ENCODE measurements at regions not wholly inside any gene's neighbourhood (a gene's known extent, or its start where the extent isn't known, plus 50 kb on each side); places are given as distances from the start of the nearest gene placed in this dataset.
"Not testable (repeated sequence)": the region's sequence is repeated elsewhere in the genome, so short reads cannot be mapped to it uniquely, and the experiment has no call there.

DNA sequence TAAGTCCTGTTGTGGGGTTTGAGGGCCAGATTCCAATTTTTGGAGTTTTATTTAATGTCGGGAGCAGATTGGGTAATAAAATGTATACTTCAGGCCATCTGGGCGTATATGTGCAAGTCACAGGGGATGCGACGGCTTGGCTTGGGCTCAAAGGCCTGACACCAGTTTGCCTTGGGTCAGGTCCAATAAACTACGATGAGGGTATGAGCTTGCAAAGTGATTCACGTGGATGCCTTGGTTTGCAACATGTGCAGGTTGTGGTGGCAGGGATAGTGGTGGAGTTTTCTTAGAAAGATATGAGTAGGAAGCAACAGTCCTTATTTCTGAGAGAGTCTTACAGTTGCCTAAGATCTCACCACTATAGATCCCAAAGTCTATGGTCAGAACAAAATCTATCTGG is 157.0 kb upstream of the CDH11 start:
- DNase-seq = no peak

DNA sequence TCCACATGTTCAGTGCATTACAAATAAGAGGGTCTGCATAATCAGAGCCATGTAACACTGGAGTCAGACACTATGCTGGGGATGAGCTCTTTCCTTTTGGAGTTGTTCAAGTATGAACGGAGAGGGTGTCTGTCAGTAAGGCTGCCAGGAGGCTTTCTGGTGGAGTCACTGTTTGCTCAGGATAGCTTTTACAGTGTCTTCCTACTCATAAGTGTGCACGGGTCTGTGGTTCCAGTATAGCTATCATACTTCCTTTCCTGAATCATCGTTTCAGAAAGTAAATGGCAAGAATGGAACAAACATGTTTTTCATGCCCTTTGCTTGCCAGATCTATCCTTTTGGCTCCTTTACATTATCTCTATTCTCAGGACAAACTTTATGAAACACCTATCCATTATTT is 152.7 kb upstream of the CDH11 start:
- DNase-seq = no peak

DNA sequence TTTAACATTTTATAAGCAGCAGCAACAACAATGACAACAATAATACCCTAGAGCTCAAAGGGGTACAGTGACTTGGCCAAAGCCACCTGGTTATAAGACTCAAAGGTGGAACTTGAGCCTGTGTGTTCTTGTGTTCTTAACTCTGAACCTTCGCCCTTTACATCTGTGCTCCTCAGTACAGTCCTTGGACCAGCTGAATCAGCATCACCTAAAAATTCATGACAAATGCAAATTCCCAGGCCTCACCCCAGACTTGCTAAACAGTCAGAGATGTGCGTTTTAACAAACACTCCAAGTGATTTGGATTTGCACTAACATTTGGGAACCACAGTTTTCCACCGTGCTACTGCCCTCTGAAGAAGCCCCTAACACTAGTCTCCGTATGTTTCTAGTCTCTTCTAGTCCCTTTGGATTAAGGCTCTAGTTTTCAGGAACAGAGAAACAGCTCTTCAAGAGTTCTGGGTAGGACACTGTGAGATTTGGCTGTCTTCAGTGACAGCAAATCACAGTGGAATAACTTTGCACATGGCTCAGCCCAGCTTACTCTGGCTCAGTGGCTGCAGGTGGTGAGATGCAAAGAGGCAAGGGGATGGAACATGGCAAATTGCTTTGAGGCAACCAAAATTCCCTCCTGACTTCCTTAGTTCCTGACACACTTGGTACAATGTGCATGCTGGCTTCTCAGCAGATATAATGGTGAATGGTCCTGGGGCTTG is 151.0 kb upstream of the CDH11 start:
- DNase-seq = no peak

DNA sequence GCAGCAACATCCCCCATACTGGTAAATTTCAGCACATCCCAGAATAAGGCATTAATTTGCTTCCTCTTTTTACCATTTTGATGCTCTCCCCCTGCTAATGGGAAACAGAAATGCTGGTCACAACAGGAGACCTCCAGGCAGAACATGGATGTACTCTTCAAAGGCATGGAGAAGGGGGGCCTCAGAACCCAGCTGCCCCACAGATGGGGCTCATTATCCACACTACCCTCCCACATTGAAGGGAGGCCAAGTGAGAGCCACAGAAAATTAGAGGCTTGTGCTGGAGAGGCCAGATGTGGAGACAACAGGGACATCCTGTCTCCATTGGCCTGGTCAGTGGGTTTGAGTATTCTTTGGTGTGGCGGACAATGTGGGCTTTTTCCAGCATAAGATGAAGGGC is 150.1 kb upstream of the CDH11 start:
- DNase-seq = no peak

DNA sequence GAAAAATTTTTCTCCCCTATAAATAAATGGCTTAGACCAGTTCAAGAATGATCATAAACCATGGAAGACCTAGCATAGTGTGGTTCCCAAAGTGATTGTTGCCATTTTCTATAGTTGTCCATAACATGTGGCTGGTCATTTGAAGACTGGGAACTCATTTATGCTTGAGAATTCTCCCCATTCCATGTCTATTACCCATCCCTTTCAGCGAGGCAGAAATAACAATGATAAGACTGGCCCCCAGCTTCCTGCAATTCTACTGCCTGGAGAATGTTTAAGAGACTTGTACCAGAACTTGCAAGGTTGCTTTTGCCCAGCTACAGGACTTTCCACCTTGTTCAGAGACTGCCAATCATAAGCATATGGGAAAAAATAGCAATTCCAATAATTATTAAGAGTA is 146.5 kb upstream of the CDH11 start:
- no peak for DNase-seq

DNA sequence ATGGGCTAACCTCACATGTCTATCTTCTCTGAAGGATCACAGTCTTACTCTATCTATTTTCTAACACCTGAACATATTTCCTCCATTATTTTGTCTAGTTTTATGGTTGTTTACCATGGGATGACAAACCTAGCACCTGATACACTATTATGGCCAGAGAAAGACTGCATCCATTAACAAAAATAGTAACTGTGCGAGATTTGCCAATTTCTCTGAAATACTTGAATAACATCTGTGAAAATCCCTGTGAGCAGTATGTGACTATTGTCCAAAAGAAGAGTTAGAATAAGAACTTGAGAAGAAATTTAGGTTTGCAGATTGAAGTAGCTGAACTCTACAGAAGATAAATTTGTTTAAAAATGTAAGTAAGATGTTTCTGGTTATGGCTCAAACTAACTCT is 142.0 kb upstream of the CDH11 start:
- no peak for DNase-seq

DNA sequence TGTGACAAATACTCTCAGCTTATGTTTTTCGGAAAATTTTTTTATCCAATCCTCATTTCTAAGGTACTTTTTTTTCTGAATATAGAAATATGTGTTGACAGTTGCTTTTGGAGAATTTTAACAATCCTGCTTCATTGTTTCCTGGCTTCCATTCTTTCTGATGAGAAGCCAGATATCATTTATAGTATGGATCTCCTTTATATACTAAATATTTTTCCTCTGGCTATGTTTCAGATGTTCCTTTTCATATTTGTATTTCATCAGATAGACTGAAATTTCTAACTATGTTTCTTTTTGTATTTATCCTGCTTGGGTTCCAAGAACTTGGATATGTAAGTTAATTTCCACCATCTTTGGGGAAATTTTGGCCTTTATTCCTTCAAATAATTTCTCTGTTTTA is 138.9 kb upstream of the CDH11 start:
- DNase-seq = no peak

DNA sequence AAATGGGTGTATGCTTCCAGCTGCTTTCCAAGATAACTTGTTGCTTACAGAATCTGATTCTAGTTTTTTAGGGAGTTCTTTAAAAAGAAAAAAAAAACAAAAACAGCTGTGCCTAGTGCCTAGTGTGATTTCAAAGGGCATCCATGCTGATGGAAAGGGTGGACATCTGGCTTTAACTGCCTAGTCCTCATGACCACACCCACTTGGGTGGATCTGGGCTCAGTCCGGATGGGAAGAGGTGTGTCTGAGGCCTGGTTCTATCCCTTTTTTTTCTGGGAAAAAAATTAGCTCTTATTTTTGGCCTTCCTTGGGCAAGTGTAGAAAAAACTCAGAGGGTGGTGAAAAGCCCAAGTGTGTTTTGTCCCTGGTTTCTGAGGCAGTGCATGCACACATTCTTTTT is 132.3 kb upstream of the CDH11 start:
- no peak for DNase-seq

DNA sequence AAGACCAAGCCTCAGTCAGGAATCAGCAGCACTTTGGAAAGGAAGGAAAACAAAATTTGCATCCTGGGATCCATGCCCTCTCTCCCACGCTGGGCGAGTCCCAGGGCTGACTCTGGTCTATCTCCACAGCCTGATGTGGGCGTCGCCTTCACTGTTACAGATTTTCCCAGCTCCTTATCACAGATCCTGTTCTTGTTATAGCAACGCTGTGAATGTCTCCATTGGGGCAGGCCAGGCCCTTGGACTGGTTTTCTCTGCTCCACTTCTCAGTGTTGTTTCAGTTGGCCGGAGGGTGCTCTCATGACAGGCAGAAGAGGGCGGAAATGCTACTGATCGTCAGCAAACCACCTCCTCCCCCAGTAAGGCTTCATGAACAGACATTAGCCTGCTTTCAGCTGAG is 127.9 kb upstream of the CDH11 start:
- no peak for DNase-seq

DNA sequence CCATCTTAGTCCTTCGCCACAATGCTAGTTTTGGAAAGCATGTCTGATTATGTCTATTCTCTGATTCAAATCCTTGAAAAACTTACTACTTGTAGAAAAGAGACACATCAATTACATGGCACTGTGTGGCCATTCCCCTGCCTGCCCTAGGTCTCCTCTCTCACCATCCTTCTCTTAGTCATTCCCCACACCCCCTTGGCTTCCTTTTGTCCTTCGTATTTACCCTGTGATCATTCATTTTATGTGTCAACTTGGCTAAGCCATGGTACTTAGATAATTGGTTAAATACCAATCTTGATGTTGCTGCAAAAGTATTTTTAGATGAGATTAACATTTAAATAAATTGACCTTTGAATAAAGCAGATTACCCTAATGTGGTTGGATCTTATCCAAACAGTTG is 122.9 kb upstream of the CDH11 start:
- DNase-seq = no peak

DNA sequence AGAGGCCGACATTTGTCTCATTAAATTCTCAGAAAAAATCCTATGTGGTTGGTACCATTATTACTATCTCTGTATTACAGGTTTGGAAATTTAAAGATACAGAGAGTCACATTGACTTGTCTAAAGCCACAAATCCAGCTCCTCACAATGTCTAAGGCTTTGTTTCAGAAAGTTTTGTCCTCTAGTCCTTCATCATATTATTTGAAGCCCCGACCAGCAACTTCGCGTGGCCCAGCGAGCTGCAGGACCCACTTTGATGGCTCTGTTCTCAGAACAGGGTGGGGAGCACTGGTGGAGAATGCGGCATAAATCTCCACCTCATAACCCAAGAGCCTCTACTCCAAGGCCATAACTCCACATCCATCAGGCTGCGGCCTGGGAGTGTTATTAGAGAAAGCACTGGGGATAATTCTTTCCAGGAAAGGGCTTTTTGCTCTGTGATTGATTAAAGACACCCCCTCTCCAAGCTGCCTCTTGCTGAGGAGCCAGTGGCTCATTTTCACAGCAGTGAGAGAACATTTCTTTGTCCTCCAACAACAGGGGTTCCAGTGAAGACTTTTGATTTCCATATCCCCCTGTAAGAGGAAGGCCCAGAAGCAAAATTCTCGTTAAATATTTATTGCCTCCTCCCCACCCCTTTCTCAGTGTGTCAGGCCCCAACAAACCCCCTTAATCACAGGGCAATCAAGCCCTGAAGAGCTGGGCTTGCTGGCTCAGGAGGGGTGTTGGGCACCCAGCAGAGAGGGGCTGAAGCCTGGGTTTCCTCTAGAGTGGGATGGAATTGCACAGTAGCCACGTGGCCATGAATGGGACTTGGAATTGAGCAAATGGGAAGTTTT is 113.7 kb upstream of the CDH11 start:
- no peak for DNase-seq

DNA sequence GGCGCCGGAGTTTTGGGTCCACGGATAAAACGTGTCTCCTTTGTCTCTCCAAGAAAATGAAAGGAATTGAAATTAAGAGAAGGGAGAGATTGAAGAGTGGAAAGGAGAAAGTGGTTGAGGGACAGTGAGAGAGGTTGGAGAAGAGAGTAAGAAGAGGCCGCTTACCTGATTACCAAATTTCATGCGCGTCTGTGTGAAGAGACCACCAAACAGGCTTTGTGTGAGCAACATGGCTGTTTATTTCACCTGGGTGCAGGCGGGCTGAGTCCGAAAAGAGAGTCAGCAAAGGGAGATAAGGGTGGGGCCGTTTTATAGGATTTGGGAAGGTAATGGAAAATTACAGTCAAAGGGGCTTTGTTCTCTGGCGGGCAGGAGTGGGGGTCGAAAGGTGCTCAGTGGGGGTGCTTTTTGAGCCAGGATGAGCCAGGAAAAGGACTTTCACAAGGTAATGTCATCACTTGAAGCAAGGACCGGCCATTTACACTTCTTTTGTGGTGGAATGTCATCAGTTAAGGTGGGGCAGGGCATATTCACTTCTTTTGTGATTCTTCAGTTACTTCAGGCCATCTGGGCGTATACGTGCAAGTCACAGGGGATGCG is 113.0 kb upstream of the CDH11 start:
- not testable (repeated sequence) for DNase-seq

DNA sequence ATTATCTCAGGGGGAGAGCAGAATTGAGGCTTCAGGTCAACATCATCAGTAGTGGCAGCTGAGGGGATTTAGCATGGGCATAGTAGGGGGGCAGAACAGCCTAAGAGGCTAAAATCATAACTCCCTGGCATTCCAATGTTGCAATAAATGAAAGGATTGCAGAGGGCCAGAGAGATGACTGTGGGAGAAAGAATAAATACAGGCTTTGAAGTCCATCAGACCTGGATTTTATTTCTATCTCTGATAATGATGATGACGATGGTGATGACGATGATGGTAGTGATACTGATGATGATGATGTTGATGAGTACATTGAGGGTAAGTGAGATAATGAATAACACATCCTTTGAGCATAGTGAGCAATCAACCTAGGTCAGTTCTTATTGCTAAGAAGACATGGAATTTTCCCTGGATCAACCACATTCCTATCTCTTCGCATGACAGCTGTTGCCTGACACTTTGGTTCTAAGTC is 107.4 kb upstream of the CDH11 start:
- DNase-seq = no peak

DNA sequence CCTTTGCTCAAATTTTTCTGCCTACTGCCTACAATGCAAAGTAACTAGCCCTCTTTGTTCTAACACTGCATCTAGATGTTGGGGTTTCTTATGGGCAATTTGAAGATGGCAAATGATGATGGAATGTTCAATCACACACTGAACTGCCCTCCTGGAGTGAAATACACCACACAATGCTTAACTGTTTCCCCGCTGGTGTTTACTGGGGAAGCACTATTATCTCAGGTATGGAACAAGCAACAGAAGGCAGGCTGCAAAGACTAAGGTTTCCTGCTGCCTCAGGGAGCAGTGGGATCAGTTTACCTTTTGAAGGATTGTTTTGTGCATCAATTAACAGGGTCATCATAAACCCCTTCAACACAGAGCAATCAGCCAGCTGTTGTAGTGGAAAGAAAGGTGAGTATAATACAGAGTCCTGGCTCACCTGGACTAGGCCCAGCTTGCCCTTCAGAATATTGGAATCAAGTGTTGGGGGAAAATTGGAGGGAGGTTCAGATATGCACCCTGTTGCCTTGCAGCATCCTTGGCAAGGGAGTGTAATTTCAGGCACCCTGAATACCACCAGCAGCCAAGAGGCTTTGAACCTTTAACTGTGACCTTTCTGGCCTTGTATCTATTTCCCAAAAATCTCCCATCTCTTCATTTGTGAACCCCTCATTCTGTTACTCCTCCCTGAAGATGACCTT is 105.4 kb upstream of the CDH11 start:
- DNase-seq = no peak

DNA sequence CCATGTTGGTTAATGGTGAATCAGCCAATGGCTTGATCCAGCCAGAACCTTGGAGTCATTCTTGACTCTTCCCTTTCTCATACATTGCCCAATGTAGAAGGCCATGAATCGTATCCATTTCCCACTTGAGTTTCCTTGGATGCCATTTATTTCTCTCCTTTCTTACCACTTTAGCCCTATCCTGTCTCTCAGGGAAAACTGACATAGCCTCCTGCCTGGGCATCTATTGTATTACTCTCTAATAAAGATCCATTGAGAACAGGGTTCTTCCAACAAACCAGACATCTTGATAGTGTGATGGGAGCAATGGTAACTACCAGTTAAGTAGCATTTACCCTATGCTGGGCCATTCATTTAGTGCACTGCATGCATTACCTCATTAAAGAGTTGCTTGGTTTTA is 104.2 kb upstream of the CDH11 start:
- no peak for DNase-seq

DNA sequence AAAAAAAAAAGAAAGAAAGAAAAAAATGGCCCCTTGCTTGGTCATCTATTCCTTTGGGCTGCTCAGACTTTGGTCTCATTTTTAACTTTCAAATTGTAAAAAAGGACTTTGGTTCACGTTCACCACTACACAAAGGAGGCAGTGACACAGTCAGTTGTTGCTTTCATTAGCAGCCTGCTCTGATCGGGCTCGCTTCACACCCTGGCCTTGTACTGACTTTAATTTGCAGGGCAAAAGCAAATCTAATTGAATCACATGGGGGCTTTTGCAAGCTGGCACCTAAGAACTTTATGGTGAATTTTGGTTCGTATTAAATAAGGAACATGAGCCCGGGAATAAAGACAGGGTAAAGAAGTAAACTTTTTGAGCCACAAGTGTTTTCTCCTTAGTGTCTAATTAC is 103.6 kb upstream of the CDH11 start:
- no peak for DNase-seq

DNA sequence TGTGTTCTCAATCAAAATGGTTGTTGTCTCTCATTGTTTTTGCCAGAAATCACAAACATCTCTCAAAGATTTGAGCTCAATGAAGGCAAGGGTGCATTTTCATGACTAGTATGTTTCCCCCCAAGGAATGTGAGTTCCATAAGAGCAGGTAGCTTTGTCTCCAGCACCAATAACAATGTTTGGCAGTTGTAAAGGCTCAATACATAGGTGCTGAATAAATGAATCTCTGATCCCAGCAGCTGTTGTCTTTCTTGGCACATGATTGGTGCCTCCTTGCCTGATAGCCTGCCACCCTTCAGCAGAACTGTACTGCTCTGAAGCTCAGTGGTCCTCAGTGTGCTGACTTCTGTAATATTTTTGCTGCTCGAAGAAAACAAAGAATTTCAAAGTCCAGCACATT is 103.1 kb upstream of the CDH11 start:
- DNase-seq = no peak

DNA sequence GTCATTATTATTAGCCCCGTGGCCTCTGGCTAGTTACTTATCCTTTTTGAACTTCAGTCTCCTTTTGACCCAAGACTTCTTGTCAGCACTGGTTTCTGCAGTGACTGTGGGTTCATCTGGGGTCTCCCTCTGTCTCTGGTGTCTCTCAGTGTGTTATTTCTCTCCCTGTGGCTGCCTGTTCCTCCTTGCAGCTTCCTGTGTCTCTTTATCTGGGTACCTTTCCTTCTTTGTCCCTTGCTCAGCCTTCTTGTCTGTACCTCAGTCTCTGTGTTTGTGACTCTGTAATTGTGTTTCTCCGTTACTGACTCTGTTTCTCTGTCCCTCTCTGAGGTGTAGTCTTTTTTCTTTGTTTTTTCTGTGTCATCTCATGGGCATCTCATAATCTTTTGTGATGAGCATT is 102.6 kb upstream of the CDH11 start:
- DNase-seq = no peak

DNA sequence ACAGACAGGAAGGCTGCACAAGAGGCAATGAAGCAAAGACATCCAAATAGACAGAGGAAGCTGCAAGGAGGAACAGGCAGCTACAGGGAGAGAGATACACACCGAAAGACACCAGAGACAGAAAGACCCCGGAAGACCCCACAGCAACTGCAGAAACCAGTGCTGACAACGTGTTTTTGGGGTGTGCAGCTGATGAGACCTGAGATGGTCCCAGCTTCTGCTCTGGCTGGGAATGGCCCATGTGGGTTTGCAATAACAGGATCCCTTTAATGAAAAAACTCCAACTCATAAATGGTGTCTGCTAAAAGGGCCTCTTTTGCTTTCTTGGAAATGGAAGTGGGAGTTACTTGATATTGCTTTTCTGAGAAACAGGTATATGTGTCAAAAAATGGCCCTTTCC is 101.5 kb upstream of the CDH11 start:
- no peak for DNase-seq

DNA sequence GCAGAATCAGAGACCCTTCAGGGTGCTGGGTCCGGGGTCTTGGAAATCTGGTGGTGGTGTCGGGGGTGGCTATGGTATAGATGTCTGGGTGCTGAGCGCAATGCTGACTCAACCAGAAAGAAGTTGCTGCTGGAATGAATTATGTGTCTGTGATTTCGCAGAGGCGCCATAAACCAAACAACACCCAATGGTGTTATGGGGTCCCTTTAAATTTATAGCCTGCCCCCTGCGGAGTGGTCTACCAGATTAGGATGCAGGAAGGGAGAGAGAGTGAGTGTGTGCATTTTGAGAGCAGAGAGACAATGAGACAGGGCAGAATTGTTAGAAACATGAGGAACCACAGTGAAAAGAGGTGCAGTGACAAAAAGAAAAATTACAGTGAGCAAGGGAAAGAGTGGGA is 100.7 kb upstream of the CDH11 start:
- DNase-seq = no peak

DNA sequence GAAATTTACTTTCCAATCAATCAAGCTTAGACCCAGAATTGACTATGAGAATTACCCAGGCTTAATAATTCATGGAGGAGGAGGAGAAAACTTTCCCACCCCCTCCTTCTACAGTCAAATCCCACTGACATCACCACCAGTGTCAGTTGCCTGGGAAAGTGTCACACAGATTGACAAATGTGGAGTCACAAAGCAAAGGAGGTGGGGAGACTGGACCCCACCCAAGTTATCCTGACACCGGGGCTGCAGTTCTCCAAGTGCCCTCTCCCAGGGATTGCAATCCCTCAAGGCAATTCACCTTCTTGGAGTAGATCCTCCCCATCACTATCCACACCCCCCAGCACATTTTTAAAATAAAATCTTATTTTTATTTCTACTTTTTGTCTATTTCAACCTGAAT is 100.2 kb upstream of the CDH11 start:
- DNase-seq = no peak

DNA sequence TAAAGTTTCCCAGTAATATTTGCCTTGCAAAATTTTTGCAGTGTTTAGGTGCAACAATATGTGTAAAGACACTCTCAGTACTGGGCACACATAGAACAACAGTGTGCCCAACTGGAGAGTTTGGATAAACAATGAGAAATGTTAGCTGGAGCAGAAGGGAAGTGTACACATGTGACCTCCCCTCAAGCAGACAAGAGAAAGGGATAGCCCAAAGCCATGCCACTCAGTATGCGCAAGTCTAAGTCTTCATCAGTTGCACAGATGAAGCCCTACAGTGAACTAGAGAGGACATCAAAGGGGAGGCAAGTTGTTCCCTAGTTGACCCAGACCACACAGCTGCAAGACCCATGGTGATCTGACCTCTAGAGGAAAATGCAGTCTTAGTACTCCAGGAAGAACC is 97.9 kb upstream of the CDH11 start:
- no peak for DNase-seq

DNA sequence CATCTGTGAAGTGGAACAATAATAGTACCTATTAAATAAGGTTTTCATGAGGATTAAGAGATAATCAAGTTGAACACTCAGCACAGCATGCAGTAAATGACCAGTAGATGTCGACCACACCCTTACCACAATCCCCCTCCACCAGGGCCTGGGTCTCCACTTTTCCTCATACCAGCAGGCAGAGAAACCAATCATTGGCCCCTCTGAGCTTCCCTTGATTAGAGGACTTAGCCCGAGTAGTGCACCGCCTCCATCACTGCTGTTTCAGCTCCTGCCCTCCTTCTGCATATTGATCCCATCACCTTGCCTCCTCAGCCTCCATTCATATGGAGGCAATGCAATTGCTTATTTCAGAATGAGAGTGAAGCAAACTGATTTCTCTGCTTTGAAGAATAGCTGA is 96.5 kb upstream of the CDH11 start:
- no peak for DNase-seq

Data from activated CD4-positive, alpha-beta T cell treated with anti-CD3 and anti-CD28 coated beads, Interleukin-2, amount 50 U/mL, for 4 hours (primary cell).